GM12864 (cell line): ENCODE measurements at regions not wholly inside any gene's neighbourhood (a gene's known extent, or its start where the extent isn't known, plus 50 kb on each side); places are given as distances from the start of the nearest gene placed in this dataset.
"Not testable (repeated sequence)": the region's sequence is repeated elsewhere in the genome, so short reads cannot be mapped to it uniquely, and the experiment has no call there.

Experiments used
- DNase-seq: peaks from one replicate; pipeline ENCODE4 v3.0.0-alpha.2; 2011; ENCODE audit warnings: low read depth
- H3K4me3 ChIP-seq: 2 replicates; pipeline ENCODE4 v1.5.1; 2011; ENCODE audit warnings: mild to moderate bottlenecking, low read depth, low read length, control low read depth
- CTCF ChIP-seq: IDR thresholded peaks from 2 replicates; pipeline ENCODE4 v1.5.1; 2011; ENCODE audit warnings: low read depth, mild to moderate bottlenecking, moderate library complexity, low read length, control low read depth, inconsistent platforms; ENCODE audit errors: missing control alignments

- DNase-seq, result no peak
- no peak for TF ChIP-seq CTCF
- H3K4me3 ChIP-seq, result no peak overlapping the region
Measured at GRCh38 chr10:52586710-52587109, 185.9 kb downstream of the MBL2 start.

GRCh38 chr10:52597189-52597863, 175.3 kb downstream of the MBL2 start:
- DNase-seq, result no peak
- H3K4me3 ChIP-seq, result no peak overlapping the region
- no peak for TF ChIP-seq CTCF

- DNase-seq, result no peak
- no peak overlapping the region for H3K4me3 ChIP-seq
- no peak for TF ChIP-seq CTCF
Measured at GRCh38 chr10:52598936-52599335, 173.6 kb downstream of the MBL2 start.

- TF ChIP-seq CTCF, result no peak
- H3K4me3 ChIP-seq, result no peak overlapping the region
- no peak for DNase-seq
Measured at GRCh38 chr10:52599551-52600200, 172.9 kb downstream of the MBL2 start.

- H3K4me3 ChIP-seq, DNase-seq: not testable (repeated sequence)
Measured at GRCh38 chr10:52604131-52604530, 168.5 kb downstream of the MBL2 start.

- DNase-seq, result no peak
- no peak for TF ChIP-seq CTCF
- H3K4me3 ChIP-seq, result no peak overlapping the region
Measured at GRCh38 chr10:52609071-52609470, 163.5 kb downstream of the MBL2 start.

GRCh38 chr10:52609626-52610240, 162.9 kb downstream of the MBL2 start:
- H3K4me3 ChIP-seq, result no peak overlapping the region
- no peak for DNase-seq
- TF ChIP-seq CTCF, result no peak
